ENCODE measurements at regions not wholly inside any gene's neighbourhood (a gene's known extent, or its start where the extent isn't known, plus 50 kb on each side); places are given as distances from the start of the nearest gene placed in this dataset.

DNA sequence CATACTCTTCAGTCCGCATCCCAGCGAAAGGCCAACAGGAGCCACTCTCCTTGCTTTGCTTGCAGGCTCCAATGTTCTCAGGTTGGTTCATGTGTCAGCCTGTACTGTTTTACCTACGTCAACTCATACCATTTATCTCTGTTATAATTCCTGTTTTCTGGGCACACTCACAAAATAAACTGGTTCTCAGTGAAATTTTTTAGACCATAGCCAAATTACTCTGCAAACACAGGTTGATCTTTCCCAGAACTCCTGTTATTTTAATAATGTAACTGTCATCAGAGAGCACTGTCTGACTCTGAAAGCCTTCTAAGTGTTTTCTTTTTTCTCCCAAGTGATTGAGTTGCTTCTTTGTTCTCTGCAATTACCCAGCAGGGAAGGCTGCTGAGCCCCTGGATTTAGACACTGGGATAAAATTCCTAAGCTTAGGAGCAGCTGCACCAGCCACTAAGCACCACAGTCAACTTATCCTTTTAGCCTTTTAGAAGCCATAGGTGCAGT lies 111.6 kb upstream of the PIEZO2 start:
- TF ChIP-seq, protein P1, sequence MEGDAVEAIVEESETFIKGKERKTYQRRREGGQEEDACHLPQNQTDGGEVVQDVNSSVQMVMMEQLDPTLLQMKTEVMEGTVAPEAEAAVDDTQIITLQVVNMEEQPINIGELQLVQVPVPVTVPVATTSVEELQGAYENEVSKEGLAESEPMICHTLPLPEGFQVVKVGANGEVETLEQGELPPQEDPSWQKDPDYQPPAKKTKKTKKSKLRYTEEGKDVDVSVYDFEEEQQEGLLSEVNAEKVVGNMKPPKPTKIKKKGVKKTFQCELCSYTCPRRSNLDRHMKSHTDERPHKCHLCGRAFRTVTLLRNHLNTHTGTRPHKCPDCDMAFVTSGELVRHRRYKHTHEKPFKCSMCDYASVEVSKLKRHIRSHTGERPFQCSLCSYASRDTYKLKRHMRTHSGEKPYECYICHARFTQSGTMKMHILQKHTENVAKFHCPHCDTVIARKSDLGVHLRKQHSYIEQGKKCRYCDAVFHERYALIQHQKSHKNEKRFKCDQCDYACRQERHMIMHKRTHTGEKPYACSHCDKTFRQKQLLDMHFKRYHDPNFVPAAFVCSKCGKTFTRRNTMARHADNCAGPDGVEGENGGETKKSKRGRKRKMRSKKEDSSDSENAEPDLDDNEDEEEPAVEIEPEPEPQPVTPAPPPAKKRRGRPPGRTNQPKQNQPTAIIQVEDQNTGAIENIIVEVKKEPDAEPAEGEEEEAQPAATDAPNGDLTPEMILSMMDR (IDR thresholded peaks at IDR 0.05; ENCODE audit: low read depth, low read length), result no peak
- TF ChIP-seq POLR2A (IDR thresholded peaks at IDR 0.05; ENCODE audit: extremely low read depth, insufficient read length), result no peak
